HG03159 (cell line): ENCODE measurements at regions not wholly inside any gene's neighbourhood (a gene's known extent, or its start where the extent isn't known, plus 50 kb on each side); places are given as distances from the start of the nearest gene placed in this dataset.

Source experiments
- ATAC-seq: cut with Tn5 transposase; IDR thresholded peaks from one replicate; pipeline ENCODE4 v1.9.1; 2021; ENCODE audit warnings: mild to moderate bottlenecking, moderate library complexity; ENCODE audit not compliant: unreplicated experiment

GRCh38 chr15:58269455-58270414 is 131.6 kb downstream of the AQP9 start:
- ATAC-seq: no peak

GRCh38 chr15:58271410-58271809 is 133.2 kb downstream of the AQP9 start:
- no peak for ATAC-seq

- no peak for ATAC-seq
These were observed 134.9 kb downstream of the AQP9 start for GRCh38 chr15:58273104-58273503.

GRCh38 chr15:58274885-58275284 is 136.7 kb downstream of the AQP9 start:
- ATAC-seq: no peak

GRCh38 chr15:58275785-58276184 is 137.6 kb downstream of the AQP9 start:
- no peak for ATAC-seq

- ATAC-seq: no peak
These were observed 138.7 kb downstream of the AQP9 start for GRCh38 chr15:58276924-58277323.

- no peak for ATAC-seq
These were observed 139.2 kb downstream of the AQP9 start for GRCh38 chr15:58277333-58277732.

- no peak for ATAC-seq
These were observed 140.9 kb downstream of the AQP9 start for GRCh38 chr15:58279106-58279505.

GRCh38 chr15:58279654-58280053 is 141.5 kb downstream of the AQP9 start:
- no peak for ATAC-seq

- ATAC-seq: no peak
These were observed 144.0 kb downstream of the AQP9 start for GRCh38 chr15:58282060-58282708.

- ATAC-seq: no peak
These were observed 145.1 kb downstream of the AQP9 start for GRCh38 chr15:58283302-58283701.

GRCh38 chr15:58284293-58284692 is 146.1 kb downstream of the AQP9 start:
- ATAC-seq: no peak

- ATAC-seq: no peak
These were observed 146.4 kb upstream of the LIPC start for GRCh38 chr15:58285212-58285920.

GRCh38 chr15:58285921-58286278 is 145.9 kb upstream of the LIPC start:
- no peak for ATAC-seq

GRCh38 chr15:58286523-58286922 is 145.3 kb upstream of the LIPC start:
- ATAC-seq: no peak

GRCh38 chr15:58287891-58288290 is 143.9 kb upstream of the LIPC start:
- ATAC-seq: no peak

GRCh38 chr15:58288592-58288991 is 143.2 kb upstream of the LIPC start:
- ATAC-seq: no peak

- ATAC-seq: no peak
These were observed 139.9 kb upstream of the LIPC start for GRCh38 chr15:58291848-58292247.

- no peak for ATAC-seq
These were observed 139.0 kb upstream of the LIPC start for GRCh38 chr15:58292751-58293175.

GRCh38 chr15:58293622-58294550 is 137.9 kb upstream of the LIPC start:
- no peak for ATAC-seq
